GM19463 (cell line): ENCODE measurements at regions not wholly inside any gene's neighbourhood (a gene's known extent, or its start where the extent isn't known, plus 50 kb on each side); places are given as distances from the start of the nearest gene placed in this dataset.

ENCODE experiments used
- ATAC-seq: cut with Tn5 transposase; IDR thresholded peaks from one replicate; pipeline ENCODE4 v1.9.1; 2021; ENCODE audit warnings: mild to moderate bottlenecking, moderate library complexity; ENCODE audit not compliant: unreplicated experiment

GRCh38 chr9:79173932-79174331, 397.8 kb upstream of the TLE4 start:
- no peak for ATAC-seq

DNA sequence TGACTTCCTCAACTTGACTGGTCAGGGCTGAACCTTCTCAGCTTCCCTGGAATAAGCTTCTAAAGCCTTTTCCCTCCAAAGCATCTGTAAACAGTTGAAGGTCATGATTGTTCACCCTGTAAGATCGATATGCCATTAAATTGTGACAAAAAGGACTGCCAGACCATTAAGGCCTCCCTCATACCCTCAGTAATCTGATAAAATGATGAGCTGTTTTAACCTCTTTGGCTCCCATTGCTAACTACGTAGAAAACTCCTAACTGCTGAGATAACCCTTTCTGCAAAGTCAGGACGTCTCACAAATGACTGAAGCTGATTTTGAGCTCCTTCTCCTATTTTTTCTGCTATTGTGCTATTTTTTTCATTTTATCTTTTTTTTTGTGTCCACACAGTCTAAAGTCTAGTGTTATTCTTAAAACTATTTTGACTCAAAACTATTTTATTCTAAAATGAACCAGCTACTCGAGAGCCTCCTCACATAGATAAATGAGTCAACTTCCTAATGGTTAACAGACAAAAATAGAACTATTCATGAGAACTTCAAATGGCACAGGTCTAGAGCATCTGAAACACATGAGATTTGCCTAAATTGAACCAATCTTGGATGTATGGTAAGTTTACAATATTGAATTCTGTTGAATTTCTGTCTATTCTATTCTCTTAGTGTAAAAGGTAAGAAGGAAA, 395.6 kb upstream of the TLE4 start:
- ATAC-seq, result no peak

GRCh38 chr9:79184831-79185230, 386.9 kb upstream of the TLE4 start:
- no peak for ATAC-seq

- no peak for ATAC-seq
Measured at GRCh38 chr9:79185866-79186265, 385.9 kb upstream of the TLE4 start.

DNA sequence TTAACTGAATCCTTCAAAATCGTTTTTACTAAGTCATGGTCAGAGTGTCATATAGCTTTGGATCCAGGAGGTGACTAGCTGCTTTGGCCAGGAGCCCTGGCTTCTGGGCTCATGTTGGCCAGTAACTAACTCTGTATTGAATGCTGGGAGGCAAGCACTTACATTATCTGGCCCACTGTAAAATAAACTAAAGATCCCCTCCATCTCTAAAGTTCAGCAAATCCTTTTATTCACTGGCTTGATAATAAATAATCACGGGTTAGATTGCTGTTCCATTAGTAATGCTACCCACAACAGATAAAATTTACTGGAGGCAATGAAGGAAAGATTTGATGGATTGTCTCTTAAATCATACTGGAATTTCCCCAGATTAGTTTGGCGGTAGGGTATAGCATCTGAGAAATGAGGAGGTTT, 382.2 kb upstream of the TLE4 start:
- no peak for ATAC-seq

- no peak for ATAC-seq
Measured at GRCh38 chr9:79193001-79193400, 378.8 kb upstream of the TLE4 start.

- ATAC-seq, result no peak
Measured at GRCh38 chr9:79193501-79194223, 378.1 kb upstream of the TLE4 start.

- no peak for ATAC-seq
Measured at GRCh38 chr9:79195879-79196278, 375.9 kb upstream of the TLE4 start.

- no peak for ATAC-seq
Measured at GRCh38 chr9:79196606-79197005, 375.2 kb upstream of the TLE4 start.

- ATAC-seq, result no peak
Measured at GRCh38 chr9:79200336-79200735, 371.4 kb upstream of the TLE4 start.

DNA sequence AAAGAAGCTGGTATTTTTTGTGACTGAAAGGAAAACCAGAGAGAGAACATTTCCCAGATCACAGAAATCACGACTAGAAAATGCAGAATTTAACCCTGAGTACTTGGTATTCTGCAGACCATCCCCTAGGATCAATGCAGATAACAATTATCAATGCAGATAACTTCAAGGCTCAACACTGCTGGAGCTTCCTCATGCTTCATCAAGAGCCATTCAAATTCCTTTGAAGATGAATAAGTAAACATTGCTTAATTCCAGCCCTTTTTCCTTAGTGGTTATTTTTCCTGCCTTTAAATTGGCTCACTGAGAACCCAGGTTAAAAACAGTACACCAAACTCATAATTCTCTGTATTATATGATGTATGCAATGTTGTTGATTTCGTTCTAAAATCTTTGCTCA, 370.1 kb upstream of the TLE4 start:
- no peak for ATAC-seq

DNA sequence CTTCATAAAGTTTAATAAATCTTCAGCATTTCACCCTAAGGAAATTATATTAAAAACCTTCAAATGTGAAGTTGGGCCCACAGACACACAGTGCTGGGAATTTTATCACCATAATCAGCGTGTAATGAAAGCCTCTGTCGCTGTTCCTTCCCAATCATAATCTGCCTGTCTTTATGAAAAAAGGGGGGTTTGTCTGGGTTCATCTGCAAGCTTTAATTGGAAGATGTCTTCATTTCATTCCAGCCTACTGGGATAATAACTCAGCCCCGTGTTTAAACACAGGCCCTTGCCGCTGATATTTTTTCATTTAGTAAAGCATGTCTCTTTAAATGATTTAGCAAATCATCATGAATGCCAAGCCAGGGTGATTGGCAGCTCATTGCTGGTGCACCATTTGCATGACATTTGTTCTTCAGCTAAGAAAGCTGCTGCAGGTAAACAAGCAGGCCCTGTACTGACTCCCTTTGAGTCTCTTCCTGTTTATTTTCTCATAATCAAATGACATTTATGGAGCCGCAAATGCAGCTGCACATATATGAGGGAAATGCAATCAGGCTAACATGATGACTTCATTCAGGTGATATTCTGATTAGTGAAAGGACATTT, 362.9 kb upstream of the TLE4 start:
- no peak for ATAC-seq

GRCh38 chr9:79210541-79211243, 361.1 kb upstream of the TLE4 start:
- no peak for ATAC-seq

DNA sequence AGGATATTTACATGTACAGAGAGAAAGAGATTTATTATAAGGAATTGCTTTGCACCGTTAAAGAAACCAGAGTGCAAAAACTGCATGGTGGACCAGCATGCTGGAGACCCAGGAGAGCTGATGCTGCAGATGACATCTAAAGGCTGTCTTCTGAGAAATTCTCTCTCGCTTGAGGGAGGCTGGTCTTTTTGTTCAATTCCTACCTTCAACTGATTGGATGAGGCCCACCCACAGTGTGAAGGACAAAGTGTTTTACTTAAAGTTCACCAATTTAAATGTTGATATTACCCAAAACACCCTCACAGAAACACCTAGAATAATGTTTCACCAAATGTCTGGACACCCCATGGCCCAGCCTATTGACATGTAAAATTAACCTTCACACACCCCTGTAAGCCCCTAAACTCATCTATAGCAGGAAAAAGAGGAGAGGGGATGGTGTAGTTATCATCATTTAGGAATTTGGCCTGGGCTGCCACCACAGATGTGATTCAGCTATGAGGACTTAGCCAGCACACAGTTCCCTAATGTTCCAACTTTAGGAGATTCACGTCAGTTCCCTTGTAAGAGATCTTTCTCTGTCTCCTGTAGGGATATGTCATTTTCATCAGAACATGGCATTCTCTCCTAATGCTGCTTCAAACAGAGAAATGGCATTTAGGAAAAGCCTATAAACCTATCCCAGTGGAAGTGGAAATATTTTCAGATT, 358.2 kb upstream of the TLE4 start:
- ATAC-seq, result no peak

DNA sequence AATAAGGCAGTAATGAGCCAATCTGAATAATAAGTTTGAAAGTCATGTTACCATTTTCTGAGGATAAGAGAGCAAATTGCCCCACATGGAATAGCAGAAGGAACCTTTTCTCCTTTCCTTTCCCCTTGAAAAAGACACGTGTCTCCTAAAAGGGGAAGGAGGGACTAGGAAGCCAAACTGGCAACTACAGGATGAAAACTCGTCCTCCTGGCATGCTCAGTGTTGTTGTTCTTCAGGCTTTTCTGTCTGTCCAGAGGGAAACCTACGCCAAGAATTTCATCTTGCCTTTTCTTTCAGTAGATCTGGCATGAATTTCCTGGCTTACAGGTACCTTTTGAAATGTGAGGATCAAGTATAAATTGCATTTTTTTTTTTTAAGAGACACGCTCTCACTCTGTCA, 355.9 kb upstream of the TLE4 start:
- no peak for ATAC-seq

DNA sequence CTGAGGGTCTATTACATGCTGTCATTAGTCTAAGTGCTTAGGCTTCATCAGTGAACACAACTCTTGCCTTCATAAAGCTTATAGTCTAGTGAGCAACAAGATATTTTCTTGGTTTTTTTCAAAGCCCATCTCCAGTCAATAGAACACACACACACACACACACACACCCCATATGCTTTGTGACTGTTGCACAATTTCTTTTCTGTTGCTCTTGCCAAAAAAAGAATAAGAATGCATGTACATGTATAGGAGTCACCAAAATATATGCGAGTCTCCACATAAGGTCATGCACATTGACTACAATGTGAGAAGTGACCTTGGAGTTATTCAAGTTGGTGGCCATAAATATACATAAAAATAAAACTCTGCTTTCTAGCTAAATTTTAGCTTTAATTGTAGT, 351.5 kb upstream of the TLE4 start:
- no peak for ATAC-seq

DNA sequence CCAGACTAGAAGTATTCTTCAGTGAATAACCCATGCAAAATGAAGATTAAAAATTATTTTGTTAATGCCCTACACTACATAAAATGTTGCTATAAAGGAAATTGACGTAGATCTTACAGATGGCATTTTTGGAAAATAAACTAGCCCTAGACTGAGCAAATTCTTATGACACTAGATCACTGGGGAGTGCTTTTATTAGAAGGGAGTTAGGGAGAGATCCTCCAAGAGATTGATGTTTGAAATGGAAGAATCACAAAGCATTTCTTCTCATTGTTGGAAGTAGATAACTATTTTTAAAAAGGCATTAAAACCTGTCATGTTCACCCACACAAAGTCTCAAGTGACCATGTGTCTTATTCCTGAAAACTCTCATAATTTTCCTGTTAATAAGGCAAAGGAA, 351.1 kb upstream of the TLE4 start:
- ATAC-seq, result no peak

DNA sequence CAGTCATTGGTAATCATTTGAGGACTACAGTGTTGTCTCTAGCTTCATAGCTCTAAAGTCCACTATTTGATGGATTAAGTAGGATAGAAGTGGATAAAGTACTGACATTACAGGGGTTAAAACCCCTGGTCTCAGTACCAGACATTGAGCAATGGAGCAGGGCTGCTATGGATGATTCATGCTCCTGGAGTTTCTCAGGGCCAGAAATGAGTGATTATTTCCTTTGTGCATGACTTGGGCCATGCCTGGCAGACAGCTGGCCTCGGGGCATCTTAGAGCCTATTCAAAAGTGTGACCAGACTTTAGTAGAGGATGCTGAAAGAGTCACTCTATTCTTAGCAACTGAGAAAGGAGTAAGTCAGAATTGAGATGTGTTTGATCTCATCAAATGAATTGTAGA, 350.7 kb upstream of the TLE4 start:
- ATAC-seq, result no peak

DNA sequence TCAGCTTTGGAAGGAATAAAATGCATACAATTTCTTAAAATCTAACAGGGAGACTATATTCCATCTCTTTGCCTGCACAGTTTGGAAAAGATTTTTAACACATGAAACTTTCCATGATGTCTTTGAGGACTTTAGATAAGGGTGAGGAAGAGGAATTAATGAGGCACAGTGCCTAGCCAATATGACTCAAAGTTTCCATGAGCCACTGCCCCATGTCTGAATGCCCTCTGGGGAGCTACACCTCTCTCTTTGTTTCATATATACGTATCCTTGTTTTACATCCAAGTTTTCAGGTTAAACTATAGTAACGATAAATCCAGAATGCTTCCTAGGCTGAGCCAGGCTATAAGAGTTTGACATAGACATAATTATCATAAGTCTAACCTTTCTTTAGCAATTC, 349.3 kb upstream of the TLE4 start:
- ATAC-seq, result no peak

- no peak for ATAC-seq
Measured at GRCh38 chr9:79224672-79225433, 346.9 kb upstream of the TLE4 start.
